MM.1S (cell line): ENCODE measurements at regions not wholly inside any gene's neighbourhood (a gene's known extent, or its start where the extent isn't known, plus 50 kb on each side); places are given as distances from the start of the nearest gene placed in this dataset.

Source experiments
- DNase-seq: peaks from one replicate; pipeline ENCODE4 v3.0.0-alpha.2; 2015
- H2AFZ ChIP-seq: fragments of 300-600 bp; sonication (generic); 2 replicates; pipeline ENCODE4 v1.6.0; 2016; ENCODE audit warnings: antibody characterized with exemption, low read length
- H3F3A ChIP-seq: fragments of 300-600 bp; sonication (generic); 2 replicates; pipeline ENCODE4 v1.6.1; 2016; ENCODE audit warnings: mild to moderate bottlenecking, antibody characterized with exemption, low read length, moderate library complexity, mixed read lengths; ENCODE audit not compliant: insufficient read depth
- H3K27ac ChIP-seq: fragments of 300-600 bp; sonication (generic); 2 replicates; pipeline ENCODE4 v1.5.1; 2016; ENCODE audit warnings: mild to moderate bottlenecking, low read length
- H3K27me3 ChIP-seq: fragments of 300-600 bp; sonication (generic); replicated peaks from 2 replicates; pipeline ENCODE4 v1.6.0; 2016; ENCODE audit warnings: low read length; ENCODE audit not compliant: insufficient read depth
- H3K36me3 ChIP-seq: fragments of 300-600 bp; sonication (generic); replicated peaks from 2 replicates; pipeline ENCODE4 v1.6.1; 2016; ENCODE audit warnings: mild to moderate bottlenecking, low read length, mixed read lengths; ENCODE audit not compliant: insufficient read depth
- H3K4me1 ChIP-seq: fragments of 300-600 bp; sonication (generic); 2 replicates; pipeline ENCODE4 v1.6.1; 2016; ENCODE audit warnings: low read length, mixed read lengths
- H3K4me2 ChIP-seq: fragments of 300-600 bp; sonication (generic); 2 replicates; pipeline ENCODE4 v1.6.0; 2016; ENCODE audit warnings: low read depth, low read length
- H3K4me3 ChIP-seq: fragments of 300-600 bp; sonication (generic); 2 replicates; pipeline ENCODE4 v1.5.1; 2016; ENCODE audit warnings: low read length, mixed read lengths
- H3K79me2 ChIP-seq: fragments of 300-600 bp; sonication (generic); 2 replicates; pipeline ENCODE4 v1.6.1; 2016; ENCODE audit warnings: mixed run types, low read length, mixed read lengths
- H3K9ac ChIP-seq: fragments of 300-600 bp; sonication (generic); 2 replicates; pipeline ENCODE4 v1.6.1; 2016; ENCODE audit warnings: low read length, mixed read lengths
- H3K9me2 ChIP-seq: fragments of 300-600 bp; sonication (generic); replicated peaks from 2 replicates; pipeline ENCODE4 v1.6.1; 2016; ENCODE audit warnings: mild to moderate bottlenecking, low read length, mixed read lengths; ENCODE audit not compliant: insufficient read depth
- H3K9me3 ChIP-seq: fragments of 300-600 bp; sonication (generic); replicated peaks from 2 replicates; pipeline ENCODE4 v1.6.1; 2016; ENCODE audit warnings: mild to moderate bottlenecking, low read length, mixed read lengths; ENCODE audit not compliant: insufficient read depth
- H4K20me1 ChIP-seq: fragments of 300-600 bp; sonication (generic); 2 replicates; pipeline ENCODE4 v1.6.1; 2016; ENCODE audit warnings: mild to moderate bottlenecking, low read length, moderate library complexity, mixed read lengths; ENCODE audit not compliant: insufficient read depth
- CTCF ChIP-seq: fragments of 300-600 bp; sonication (generic); IDR thresholded peaks from 2 replicates; pipeline ENCODE4 v1.5.1; 2016; ENCODE audit warnings: antibody characterized with exemption, low read length, mixed read lengths
- EZH2 ChIP-seq: fragments of 300-600 bp; sonication (generic); optimal IDR thresholded peaks from 2 replicates; pipeline ENCODE3; 2017; ENCODE audit warnings: low read depth, mild to moderate bottlenecking, antibody characterized with exemption, low read length, mixed read lengths
- EZH2phosphoT487 ChIP-seq: fragments of 300-600 bp; sonication (generic); IDR thresholded peaks from 2 replicates; pipeline ENCODE4 v1.6.1; 2018; ENCODE audit warnings: antibody characterized with exemption, low read length

- Histone ChIP-seq H2AFZ (no peak overlapping the region), H3K9ac (no peak overlapping the region), H3K27ac (no peak overlapping the region), H3K4me1 (no peaks in the 10 kb centered on the region), H4K20me1 (no peaks in the 10 kb centered on the region), H3F3A (no peaks in the 10 kb centered on the region), H3K79me2 (no peaks in the 10 kb centered on the region), H3K4me2 (no peak overlapping the region), H3K4me3 (no peak overlapping the region), H3K9me3 (no peaks in the 10 kb centered on the region), H3K27me3 (no peaks in the 10 kb centered on the region), H3K9me2 (no peaks in the 10 kb centered on the region), H3K36me3 (no peaks in the 10 kb centered on the region)
- no peak for TF ChIP-seq CTCF
- no peak for TF ChIP-seq EZH2phosphoT487
- no peak for TF ChIP-seq EZH2
- no peak for DNase-seq
These were observed 180.3 kb downstream of the SREK1 start for GRCh38 chr5:66324357-66324756.

GRCh38 chr5:66326276-66326675, 182.2 kb downstream of the SREK1 start:
- Histone ChIP-seq H3K27ac (no peak overlapping the region), H3K9ac (no peak overlapping the region), H3K9me3 (no peaks in the 10 kb centered on the region), H3K4me3 (no peak overlapping the region), H3K4me2 (no peak overlapping the region), H3K79me2 (no peaks in the 10 kb centered on the region), H3K4me1 (no peaks in the 10 kb centered on the region), H3K9me2 (no peaks in the 10 kb centered on the region), H3K36me3 (no peaks in the 10 kb centered on the region), H4K20me1 (no peaks in the 10 kb centered on the region), H3F3A (no peaks in the 10 kb centered on the region), H3K27me3 (no peaks in the 10 kb centered on the region), H2AFZ (no peak overlapping the region)
- TF ChIP-seq EZH2phosphoT487, result no peak
- no peak for TF ChIP-seq EZH2
- no peak for TF ChIP-seq CTCF
- DNase-seq, result no peak

GRCh38 chr5:66327008-66327407, 182.9 kb downstream of the SREK1 start:
- TF ChIP-seq CTCF (no peak), EZH2 (no peak), EZH2phosphoT487 (no peak)
- no peak overlapping the region for H3K4me2 ChIP-seq
- H2AFZ ChIP-seq, result no peak overlapping the region

More at GRCh38 chr5:66327008-66327407, 182.9 kb downstream of the SREK1 start:
- Histone ChIP-seq H3K4me3 (no peak overlapping the region), H3K9me2 (no peaks in the 10 kb centered on the region), H3K27me3 (no peaks in the 10 kb centered on the region), H3K9me3 (no peaks in the 10 kb centered on the region), H3K36me3 (no peaks in the 10 kb centered on the region), H3K27ac (no peak overlapping the region), H3K9ac (no peak overlapping the region), H3K4me1 (no peaks in the 10 kb centered on the region), H4K20me1 (no peaks in the 10 kb centered on the region), H3F3A (no peaks in the 10 kb centered on the region), H3K79me2 (no peaks in the 10 kb centered on the region)
- DNase-seq, result no peak
